PC-9 (cell line): ENCODE measurements at regions not wholly inside any gene's neighbourhood (a gene's known extent, or its start where the extent isn't known, plus 50 kb on each side); places are given as distances from the start of the nearest gene placed in this dataset.

Source experiments
- BruUV-seq: library from RNA; stranded (reverse); fragments of 400-500 nt; replicated peaks from 2 replicates; lab custom pipeline; 2021; lab: Mats Ljungman, UMichigan
- CTCF ChIA-PET: fragments of 300-600 bp; sonication (Branson Sonifier 250); formaldehyde crosslinking; loops from one replicate; lab custom pipeline; 2022; ENCODE audit warnings: antibody characterized with exemption; lab: Charles Lee
- POLR2A ChIA-PET: fragments of 300-600 bp; sonication (Branson Sonifier 250); formaldehyde crosslinking; loops from one replicate; lab custom pipeline; 2022; ENCODE audit warnings: antibody characterized with exemption; ENCODE audit not compliant: unreplicated experiment; lab: Charles Lee
- DNase-seq, 2 experiments: peaks; one replicate each; pipeline versions ENCODE4 v3.0.0 to v3.0.0-alpha.2; 2015 to 2022; ENCODE audit warnings: mixed read lengths in 1 of 2
- H2AFZ ChIP-seq: fragments of 200-600 bp; sonication (generic); 2 replicates; pipeline ENCODE4 v1.8.1; 2017; ENCODE audit warnings: antibody characterized with exemption
- H3F3A ChIP-seq: fragments of 200-600 bp; sonication (generic); 2 replicates; pipeline ENCODE4 v1.8.1; 2017; ENCODE audit warnings: antibody characterized with exemption, mild to moderate bottlenecking, low read depth; ENCODE audit not compliant: insufficient read depth
- H3K27ac ChIP-seq: fragments of 200-600 bp; sonication (generic); 2 replicates; pipeline ENCODE4 v1.6.1; 2016; ENCODE audit warnings: mixed run types
- H3K27me3 ChIP-seq: fragments of 200-600 bp; sonication (generic); 2 replicates; pipeline ENCODE4 v1.6.1; 2016; ENCODE audit warnings: low read depth, mixed run types; ENCODE audit not compliant: insufficient read depth
- H3K36me3 ChIP-seq: fragments of 200-600 bp; sonication (generic); 2 replicates; pipeline ENCODE4 v1.6.1; 2016; ENCODE audit warnings: low read depth, mixed run types
- H3K4me1 ChIP-seq: fragments of 200-600 bp; sonication (generic); replicated peaks from 2 replicates; pipeline ENCODE4 v1.6.1; 2016; ENCODE audit warnings: mixed run types; ENCODE audit not compliant: insufficient read depth
- H3K4me2 ChIP-seq: fragments of 200-600 bp; sonication (generic); 2 replicates; pipeline ENCODE4 v1.6.1; 2017; ENCODE audit warnings: mixed run types
- H3K4me3 ChIP-seq: fragments of 200-600 bp; sonication (generic); 2 replicates; pipeline ENCODE4 v1.6.1; 2016; ENCODE audit warnings: mixed run types
- H3K79me2 ChIP-seq: fragments of 200-600 bp; sonication (generic); 2 replicates; pipeline ENCODE4 v1.6.1; 2017; ENCODE audit warnings: low read depth, mixed run types
- H3K9me2 ChIP-seq: fragments of 200-600 bp; sonication (generic); 2 replicates; pipeline ENCODE4 v1.8.1; 2017; ENCODE audit warnings: mild to moderate bottlenecking; ENCODE audit not compliant: insufficient read depth
- H3K9me3 ChIP-seq: fragments of 200-600 bp; sonication (generic); 2 replicates; pipeline ENCODE4 v1.8.1; 2016; ENCODE audit warnings: low read depth; ENCODE audit not compliant: insufficient read depth
- H4K20me1 ChIP-seq: fragments of 200-600 bp; sonication (generic); 2 replicates; pipeline ENCODE4 v1.8.1; 2017; ENCODE audit not compliant: insufficient read depth
- EZH2 ChIP-seq: fragments of 200-600 bp; sonication (generic); IDR thresholded peaks from 2 replicates; pipeline ENCODE4 v1.8.0; 2017; ENCODE audit warnings: antibody characterized with exemption, low read depth
- intact Hi-C: fragments of 100-400 bp; cut with micrococcal nuclease; formaldehyde crosslinking; loops from one replicate; pipeline ENCODE4 v1.10.0; 2022; ENCODE audit not compliant: unreplicated experiment
- TF ChIP-seq, protein P1 (sequence below): fragments of 200-600 bp; sonication (generic); conservative IDR thresholded peaks from 2 replicates; pipeline ENCODE4 v1.6.1; 2017; ENCODE audit warnings: mixed run types, antibody characterized with exemption, mild to moderate bottlenecking, moderate library complexity

- peaks cover 4% of the 10 kb centered on the region; the same call in 1 of the 2 replicates for H3K9me2 ChIP-seq
- H3K27me3 ChIP-seq = no peaks in the 10 kb centered on the region
- H3K4me2 ChIP-seq = no peak overlapping the region
- intact Hi-C loops = no loop called here
- H3K4me3 ChIP-seq = no peak overlapping the region
- no peak for DNase-seq
- no peak overlapping the region for H3K27ac ChIP-seq
- H3K9me3 ChIP-seq = no peaks in the 10 kb centered on the region
- no peaks in the 10 kb centered on the region for H3K36me3 ChIP-seq
- H3F3A ChIP-seq = no peaks in the 10 kb centered on the region
- no peak overlapping the region for H2AFZ ChIP-seq
- H4K20me1 ChIP-seq = no peaks in the 10 kb centered on the region
- H3K79me2 ChIP-seq = no peaks in the 10 kb centered on the region
- TF ChIP-seq, protein P1, sequence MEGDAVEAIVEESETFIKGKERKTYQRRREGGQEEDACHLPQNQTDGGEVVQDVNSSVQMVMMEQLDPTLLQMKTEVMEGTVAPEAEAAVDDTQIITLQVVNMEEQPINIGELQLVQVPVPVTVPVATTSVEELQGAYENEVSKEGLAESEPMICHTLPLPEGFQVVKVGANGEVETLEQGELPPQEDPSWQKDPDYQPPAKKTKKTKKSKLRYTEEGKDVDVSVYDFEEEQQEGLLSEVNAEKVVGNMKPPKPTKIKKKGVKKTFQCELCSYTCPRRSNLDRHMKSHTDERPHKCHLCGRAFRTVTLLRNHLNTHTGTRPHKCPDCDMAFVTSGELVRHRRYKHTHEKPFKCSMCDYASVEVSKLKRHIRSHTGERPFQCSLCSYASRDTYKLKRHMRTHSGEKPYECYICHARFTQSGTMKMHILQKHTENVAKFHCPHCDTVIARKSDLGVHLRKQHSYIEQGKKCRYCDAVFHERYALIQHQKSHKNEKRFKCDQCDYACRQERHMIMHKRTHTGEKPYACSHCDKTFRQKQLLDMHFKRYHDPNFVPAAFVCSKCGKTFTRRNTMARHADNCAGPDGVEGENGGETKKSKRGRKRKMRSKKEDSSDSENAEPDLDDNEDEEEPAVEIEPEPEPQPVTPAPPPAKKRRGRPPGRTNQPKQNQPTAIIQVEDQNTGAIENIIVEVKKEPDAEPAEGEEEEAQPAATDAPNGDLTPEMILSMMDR = no peak
- no peak for TF ChIP-seq EZH2
- no TSS peak for BruUV-seq
- CTCF ChIA-PET = no interaction called here
- no peaks in the 10 kb centered on the region for H3K4me1 ChIP-seq
- POLR2A ChIA-PET = no interaction called here
Measured at GRCh38 chr5:125856949-125857348, 566.3 kb upstream of the GRAMD2B start.

- H3K27me3 ChIP-seq = no peaks in the 10 kb centered on the region
- no peak overlapping the region for H3K4me3 ChIP-seq
- ChIA-PET CTCF (no interaction called here), POLR2A (interaction anchor here (0.6 kb wide), 1 partner anchor 1603 kb away, joined by 4 read pairs; no protein-coding TSS in a partner anchor)
- TF ChIP-seq, protein P1 = no peak
- TF ChIP-seq EZH2 = no peak
- no peaks in the 10 kb centered on the region; the same call in 1 of the 2 replicates for H3K9me2 ChIP-seq
- H3K4me1 ChIP-seq = no peaks in the 10 kb centered on the region
- no TSS peak for BruUV-seq
- no peaks in the 10 kb centered on the region for H3F3A ChIP-seq
- no peak overlapping the region for H3K4me2 ChIP-seq
- H3K79me2 ChIP-seq = no peaks in the 10 kb centered on the region
- H2AFZ ChIP-seq = no peak overlapping the region
- DNase-seq = no peak
- no peaks in the 10 kb centered on the region for H3K9me3 ChIP-seq
- H3K36me3 ChIP-seq = no peaks in the 10 kb centered on the region
- intact Hi-C loops = no loop called here
- no peak overlapping the region for H3K27ac ChIP-seq
- no peaks in the 10 kb centered on the region for H4K20me1 ChIP-seq
Measured at GRCh38 chr5:125863579-125863978, 559.6 kb upstream of the GRAMD2B start.

GRCh38 chr5:125865166-125865815 lies 557.9 kb upstream of the GRAMD2B start:
- intact Hi-C loops = no loop called here
- no TSS peak for BruUV-seq
- H3F3A ChIP-seq = no peaks in the 10 kb centered on the region
- ChIA-PET POLR2A (no interaction called here), CTCF (no interaction called here)
- H3K27me3 ChIP-seq = no peaks in the 10 kb centered on the region
- H3K9me2 ChIP-seq = no peaks in the 10 kb centered on the region
- no peaks in the 10 kb centered on the region for H3K4me1 ChIP-seq
- H3K4me3 ChIP-seq = no peak overlapping the region
- no peak overlapping the region for H3K27ac ChIP-seq
- H3K36me3 ChIP-seq = no peaks in the 10 kb centered on the region
- TF ChIP-seq EZH2 = no peak
- TF ChIP-seq, protein P1 = no peak
- no peak overlapping the region for H2AFZ ChIP-seq
- no peaks in the 10 kb centered on the region for H4K20me1 ChIP-seq
- no peaks in the 10 kb centered on the region for H3K79me2 ChIP-seq
- H3K9me3 ChIP-seq = no peaks in the 10 kb centered on the region
- no peak for DNase-seq
- no peak overlapping the region for H3K4me2 ChIP-seq
